ENCODE measurements at regions not wholly inside any gene's neighbourhood (a gene's known extent, or its start where the extent isn't known, plus 50 kb on each side); places are given as distances from the start of the nearest gene placed in this dataset.
"Not testable (repeated sequence)": the region's sequence is repeated elsewhere in the genome, so short reads cannot be mapped to it uniquely, and the experiment has no call there.

DNA sequence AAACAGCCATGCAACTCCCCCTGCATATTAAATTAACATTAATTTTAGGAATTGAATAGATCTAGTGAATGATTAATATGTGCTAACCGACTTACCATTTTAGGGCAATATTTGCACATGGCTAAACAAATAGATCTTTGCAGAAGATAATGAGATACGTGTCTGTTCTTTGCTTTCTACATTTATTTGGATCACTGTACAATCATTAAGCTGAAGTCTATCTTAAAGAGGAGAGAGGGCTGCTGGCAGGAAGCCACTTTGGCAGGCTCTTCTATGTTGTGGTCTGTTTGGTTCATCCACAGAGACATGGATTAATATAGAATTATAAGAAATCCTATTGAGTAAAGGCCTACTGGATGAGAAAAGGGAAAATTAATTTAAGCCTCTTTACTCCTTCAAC, 318.5 kb downstream of the ANKRD30B start:
- DNase-seq = not testable (repeated sequence)

DNA sequence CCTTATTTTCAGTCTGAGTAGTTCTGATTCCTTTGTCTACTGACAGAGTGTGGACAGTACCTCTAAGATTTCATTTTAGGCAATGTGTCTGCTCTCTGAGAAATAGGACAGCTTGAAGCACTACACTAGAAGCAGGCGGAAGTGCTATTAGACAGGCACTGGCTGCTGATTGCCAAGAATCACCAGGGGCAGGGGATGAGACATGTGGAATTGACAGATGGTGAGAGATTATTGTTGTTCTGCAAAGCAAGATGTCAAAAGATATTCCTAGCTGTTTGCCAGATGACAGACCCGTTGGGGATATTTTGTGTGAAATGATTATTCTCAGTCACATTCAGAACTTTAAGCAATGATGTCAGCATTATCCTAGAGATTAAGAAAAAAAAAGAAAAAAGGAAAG, 323.3 kb downstream of the ANKRD30B start:
- peak; percentile 78 for DNase-seq

Measured in NCI-H1694 treated with DMSO at 0.1 percent for 48 hours (cell line).